MCF 10A (cell line): ENCODE measurements at regions not wholly inside any gene's neighbourhood (a gene's known extent, or its start where the extent isn't known, plus 50 kb on each side); places are given as distances from the start of the nearest gene placed in this dataset.
"Not testable (repeated sequence)": the region's sequence is repeated elsewhere in the genome, so short reads cannot be mapped to it uniquely, and the experiment has no call there.

Experiments
- BruUV-seq: library from RNA; stranded (reverse); fragments of 400-500 nt; replicated peaks from 2 replicates; lab custom pipeline; 2021; lab: Mats Ljungman, UMichigan
- CTCF ChIA-PET: fragments of 300-600 bp; sonication (Branson Sonifier 250); formaldehyde crosslinking; extraction: SDS; loops from one replicate; lab custom pipeline; 2021; ENCODE audit warnings: antibody characterized with exemption, inconsistent platforms; lab: Yijun Ruan, JAX
- POLR2A ChIA-PET: fragments of 300-600, 350-650 bp; sonication (Branson Sonifier 250); formaldehyde crosslinking; extraction: SDS; loops from one replicate; lab custom pipeline; 2020; ENCODE audit warnings: antibody characterized with exemption, inconsistent platforms; lab: Yijun Ruan, JAX
- DNase-seq: peaks from one replicate; pipeline ENCODE4 v3.0.0-alpha.2; 2018; ENCODE audit not compliant: unreplicated experiment
- H3K27ac Mint-ChIP-seq: one replicate; pipeline ENCODE4 v1.8.0; 2022; ENCODE audit warnings: mild to moderate bottlenecking, low read depth, mixed read lengths; ENCODE audit not compliant: unreplicated experiment
- H3K27me3 Mint-ChIP-seq: one replicate; pipeline ENCODE4 v1.8.0; 2022; ENCODE audit warnings: mixed read lengths; ENCODE audit not compliant: insufficient read depth, unreplicated experiment
- H3K36me3 Mint-ChIP-seq: one replicate; pipeline ENCODE4 v1.8.0; 2022; ENCODE audit warnings: mild to moderate bottlenecking, moderate library complexity, mixed read lengths; ENCODE audit not compliant: insufficient read depth, unreplicated experiment
- H3K4me1 Mint-ChIP-seq: one replicate; pipeline ENCODE4 v1.8.0; 2022; ENCODE audit warnings: mixed read lengths; ENCODE audit not compliant: insufficient read depth, unreplicated experiment
- H3K4me3 Mint-ChIP-seq: one replicate; pipeline ENCODE4 v1.8.0; 2022; ENCODE audit warnings: mild to moderate bottlenecking, moderate library complexity, mixed read lengths; ENCODE audit not compliant: unreplicated experiment
- H3K9me3 Mint-ChIP-seq: one replicate; pipeline ENCODE4 v1.8.0; 2022; ENCODE audit warnings: mixed read lengths; ENCODE audit not compliant: unreplicated experiment
- intact Hi-C: fragments of 100-400 bp; cut with micrococcal nuclease; formaldehyde crosslinking; loops from 2 replicates; pipeline ENCODE4 v1.14.1; 2022
- TF ChIP-seq, protein P1 (sequence below): fragments of 200-600 bp; IDR thresholded peaks from one replicate; pipeline ENCODE4 v1.8.0; 2022; ENCODE audit warnings: antibody characterized with exemption, mild to moderate bottlenecking; ENCODE audit not compliant: unreplicated experiment

DNA sequence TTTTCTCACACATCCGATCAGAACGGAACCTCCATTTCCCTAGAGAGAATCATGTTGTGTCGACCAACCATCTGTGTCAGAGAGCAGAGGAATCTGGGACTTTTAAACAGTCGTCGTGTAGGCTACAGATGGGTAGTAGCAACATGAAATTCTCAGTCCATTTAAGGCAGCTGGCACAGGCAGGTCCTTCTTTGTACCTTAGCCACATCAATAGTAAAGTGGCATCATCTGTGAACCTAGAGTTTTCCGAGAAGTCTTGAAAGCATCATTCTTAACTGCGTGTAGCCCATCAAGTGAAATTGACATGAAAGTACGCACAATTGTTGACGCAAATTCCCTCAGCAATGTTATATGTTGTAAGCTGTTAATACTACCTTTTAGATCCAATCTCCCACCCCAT lies 114.5 kb upstream of the GRM7 start:
- BruUV-seq: no TSS peak
- Mint-ChIP-seq H3K4me3 (no peak overlapping the region), H3K9me3 (no peaks in the 10 kb centered on the region), H3K27ac (no peak overlapping the region), H3K4me1 (no peaks in the 10 kb centered on the region), H3K36me3 (no peaks in the 10 kb centered on the region), H3K27me3 (no peaks in the 10 kb centered on the region)
- ChIA-PET POLR2A (no interaction called here), CTCF (interaction anchor here (0.7 kb wide), 1 partner anchor 1513 kb away, joined by 3 read pairs; no protein-coding TSS in a partner anchor)
- intact Hi-C loops: no loop called here
- no peak for DNase-seq
- TF ChIP-seq, protein P1, sequence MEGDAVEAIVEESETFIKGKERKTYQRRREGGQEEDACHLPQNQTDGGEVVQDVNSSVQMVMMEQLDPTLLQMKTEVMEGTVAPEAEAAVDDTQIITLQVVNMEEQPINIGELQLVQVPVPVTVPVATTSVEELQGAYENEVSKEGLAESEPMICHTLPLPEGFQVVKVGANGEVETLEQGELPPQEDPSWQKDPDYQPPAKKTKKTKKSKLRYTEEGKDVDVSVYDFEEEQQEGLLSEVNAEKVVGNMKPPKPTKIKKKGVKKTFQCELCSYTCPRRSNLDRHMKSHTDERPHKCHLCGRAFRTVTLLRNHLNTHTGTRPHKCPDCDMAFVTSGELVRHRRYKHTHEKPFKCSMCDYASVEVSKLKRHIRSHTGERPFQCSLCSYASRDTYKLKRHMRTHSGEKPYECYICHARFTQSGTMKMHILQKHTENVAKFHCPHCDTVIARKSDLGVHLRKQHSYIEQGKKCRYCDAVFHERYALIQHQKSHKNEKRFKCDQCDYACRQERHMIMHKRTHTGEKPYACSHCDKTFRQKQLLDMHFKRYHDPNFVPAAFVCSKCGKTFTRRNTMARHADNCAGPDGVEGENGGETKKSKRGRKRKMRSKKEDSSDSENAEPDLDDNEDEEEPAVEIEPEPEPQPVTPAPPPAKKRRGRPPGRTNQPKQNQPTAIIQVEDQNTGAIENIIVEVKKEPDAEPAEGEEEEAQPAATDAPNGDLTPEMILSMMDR: no peak

DNA sequence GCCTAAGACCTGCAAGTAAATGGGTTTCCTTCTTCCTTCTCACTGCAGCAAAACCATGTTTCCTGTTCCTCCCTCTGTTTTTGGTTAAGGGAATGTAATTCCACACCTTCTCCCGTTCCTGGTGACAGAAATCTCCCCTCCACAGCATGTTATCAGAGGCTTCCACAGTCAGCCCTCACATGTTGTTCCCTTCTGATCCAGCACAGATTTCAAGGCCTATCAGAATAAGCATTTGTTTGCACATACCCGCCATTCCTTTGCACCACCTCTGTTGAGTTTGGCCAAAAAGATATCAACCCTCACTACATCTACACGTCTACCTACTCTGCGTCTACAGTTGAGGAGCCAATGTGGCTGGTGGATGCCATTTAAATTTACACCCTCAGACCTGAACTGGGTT lies 113.9 kb upstream of the GRM7 start:
- H3K27me3 Mint-ChIP-seq: no peaks in the 10 kb centered on the region
- H3K4me1 Mint-ChIP-seq: no peaks in the 10 kb centered on the region
- POLR2A ChIA-PET: no interaction called here
- DNase-seq: no peak
- BruUV-seq: no TSS peak
- H3K27ac Mint-ChIP-seq: no peak overlapping the region
- no peaks in the 10 kb centered on the region for H3K36me3 Mint-ChIP-seq
- TF ChIP-seq, protein P1: no peak
- H3K4me3 Mint-ChIP-seq: no peak overlapping the region
- CTCF ChIA-PET: interaction anchor here (0.7 kb wide), 1 partner anchor 1514 kb away, joined by 3 read pairs; no protein-coding TSS in a partner anchor
- intact Hi-C loops: no loop called here
- no peaks in the 10 kb centered on the region for H3K9me3 Mint-ChIP-seq

DNA sequence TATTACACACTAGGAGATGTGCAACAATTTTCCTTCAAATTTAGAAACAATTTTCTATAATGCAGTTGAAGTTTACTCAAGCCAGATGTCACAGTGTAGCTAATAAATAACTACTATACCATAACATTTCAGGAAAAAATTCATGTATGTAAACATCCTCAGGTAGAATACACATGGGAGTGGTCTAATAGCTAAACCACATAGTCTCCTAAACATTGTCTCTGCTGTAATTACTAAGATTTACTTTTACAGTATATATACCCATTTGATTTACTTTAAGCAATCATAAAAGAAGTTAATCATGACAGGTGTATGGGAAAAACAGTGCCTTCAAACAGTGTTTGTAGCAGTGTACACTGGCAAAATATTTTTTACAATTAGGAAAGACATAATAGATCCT lies 110.1 kb upstream of the GRM7 start:
- Mint-ChIP-seq H3K4me1 (no peaks in the 10 kb centered on the region), H3K27ac (no peak overlapping the region), H3K9me3 (peaks cover 14% of the 10 kb centered on the region), H3K36me3 (no peaks in the 10 kb centered on the region), H3K4me3 (no peak overlapping the region), H3K27me3 (no peaks in the 10 kb centered on the region)
- POLR2A ChIA-PET: no interaction called here
- CTCF ChIA-PET: interaction anchor here (0.7 kb wide), 1 partner anchor 421 kb away, joined by 5 read pairs; no protein-coding TSS in a partner anchor
- BruUV-seq: no TSS peak
- TF ChIP-seq, protein P1: no peak
- DNase-seq: no peak
- intact Hi-C loops: no loop called here

DNA sequence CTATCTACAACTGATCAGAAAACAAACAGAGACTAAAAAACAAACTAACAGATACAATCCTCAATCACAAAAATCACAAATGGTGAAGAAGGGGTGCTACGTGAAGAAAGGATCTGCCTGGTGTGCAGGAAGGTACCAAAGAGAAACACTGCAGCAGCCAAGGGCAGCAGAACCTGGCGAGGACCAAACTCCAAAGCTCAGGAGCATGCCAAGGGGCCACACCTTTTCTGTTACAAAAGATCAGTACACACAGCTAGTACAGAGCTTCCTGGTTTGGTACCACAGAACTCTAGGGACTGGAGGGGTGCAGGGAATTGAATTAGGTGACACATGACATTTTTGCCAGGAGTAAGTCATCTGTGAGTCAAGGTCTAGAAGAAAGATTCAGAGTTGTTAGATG lies 107.4 kb upstream of the GRM7 start:
- Mint-ChIP-seq H3K9me3 (peaks cover 20% of the 10 kb centered on the region), H3K4me1 (no peaks in the 10 kb centered on the region), H3K36me3 (no peaks in the 10 kb centered on the region), H3K4me3 (no peak overlapping the region), H3K27ac (no peak overlapping the region), H3K27me3 (peaks cover 10% of the 10 kb centered on the region)
- DNase-seq: no peak
- TF ChIP-seq, protein P1: no peak
- POLR2A ChIA-PET: no interaction called here
- intact Hi-C loops: no loop called here
- CTCF ChIA-PET: interaction anchor here (0.5 kb wide), 1 partner anchor 617 kb away, joined by 5 read pairs; no protein-coding TSS in a partner anchor
- no TSS peak for BruUV-seq

DNA sequence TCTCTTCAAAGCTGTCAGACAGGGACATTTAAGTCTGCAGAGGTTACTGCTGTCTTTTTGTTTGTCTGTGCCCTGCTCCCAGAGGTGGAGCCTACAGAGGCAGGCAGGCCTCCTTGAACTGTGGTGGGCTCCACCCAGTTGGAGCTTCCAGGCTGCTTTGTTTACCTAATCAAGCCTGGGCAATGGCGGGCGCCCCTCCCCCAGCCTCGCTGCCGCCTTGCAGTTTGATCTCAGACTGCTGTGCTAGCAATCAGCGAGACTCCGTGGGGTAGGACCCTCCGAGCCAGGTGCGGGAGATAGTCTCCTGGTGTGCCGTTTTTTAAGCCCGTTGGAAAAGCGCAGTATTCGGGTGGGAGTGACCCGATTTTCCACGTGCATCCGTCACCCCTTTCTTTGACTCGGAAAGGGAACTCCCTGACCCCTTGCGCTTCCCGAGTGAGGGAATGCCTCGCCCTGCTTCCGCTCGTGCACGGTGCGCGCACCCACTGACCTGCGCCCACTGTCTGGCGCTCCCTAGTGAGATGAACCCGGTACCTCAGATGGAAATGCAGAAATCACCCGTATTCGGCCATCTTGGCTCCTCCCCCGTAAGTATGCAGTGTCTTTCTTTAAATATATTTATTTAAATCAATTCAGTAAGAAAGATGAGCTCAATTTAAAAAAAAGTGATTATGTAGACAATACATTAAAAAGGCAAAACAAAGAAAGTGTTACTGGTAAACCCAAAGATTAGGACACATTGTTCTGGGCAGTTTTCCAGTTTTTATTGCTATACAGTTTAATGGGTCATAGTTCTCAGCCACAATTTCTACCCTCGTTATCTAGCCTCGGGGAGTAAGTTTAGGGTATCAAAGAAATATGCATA lies 91.2 kb upstream of the GRM7 start:
- H3K9me3 Mint-ChIP-seq, DNase-seq, intact Hi-C loops, H3K27me3 Mint-ChIP-seq, H3K36me3 Mint-ChIP-seq, CTCF ChIA-PET, H3K4me3 Mint-ChIP-seq, BruUV-seq: not testable (repeated sequence)
- H3K4me1 Mint-ChIP-seq: peaks cover 15% of the 10 kb centered on the region
- POLR2A ChIA-PET: interaction anchor here (0.8 kb wide), 1 partner anchor 92 kb away, joined by 3 read pairs; no protein-coding TSS in a partner anchor
- peak overlapping the region; percentile 65 for H3K27ac Mint-ChIP-seq
